Suprapubic skin (tissue), 4 donors: ENCODE measurements at regions not wholly inside any gene's neighbourhood (a gene's known extent, or its start where the extent isn't known, plus 50 kb on each side); places are given as distances from the start of the nearest gene placed in this dataset.

Experiments
- POLR2A ChIP-seq, 2 donors: fragments of 450-650 bp; IDR thresholded peaks; one replicate each; pipeline ENCODE4 v1.6.1; 2017; ENCODE audit warnings: antibody characterized with exemption in 2 of 2, mild to moderate bottlenecking in 2 of 2, moderate library complexity in 2 of 2
- POLR2AphosphoS5 ChIP-seq, 3 donors: sonication (generic); formaldehyde crosslinking; IDR thresholded peaks; one replicate each; pipeline ENCODE4 v1.6.1; 2017; ENCODE audit warnings: antibody characterized with exemption in 3 of 3
- TF ChIP-seq, protein P1 (sequence below), 2 donors: fragments of 200-600 bp in 1 of 2; fragments of 450-650 bp in 1 of 2; sonication (generic) in 1 of 2; IDR thresholded peaks; one replicate each; pipeline ENCODE4 v1.5.1; 2016 to 2019; ENCODE audit warnings: antibody characterized with exemption in 2 of 2, mild to moderate bottlenecking in 1 of 2, moderate library complexity in 1 of 2

DNA sequence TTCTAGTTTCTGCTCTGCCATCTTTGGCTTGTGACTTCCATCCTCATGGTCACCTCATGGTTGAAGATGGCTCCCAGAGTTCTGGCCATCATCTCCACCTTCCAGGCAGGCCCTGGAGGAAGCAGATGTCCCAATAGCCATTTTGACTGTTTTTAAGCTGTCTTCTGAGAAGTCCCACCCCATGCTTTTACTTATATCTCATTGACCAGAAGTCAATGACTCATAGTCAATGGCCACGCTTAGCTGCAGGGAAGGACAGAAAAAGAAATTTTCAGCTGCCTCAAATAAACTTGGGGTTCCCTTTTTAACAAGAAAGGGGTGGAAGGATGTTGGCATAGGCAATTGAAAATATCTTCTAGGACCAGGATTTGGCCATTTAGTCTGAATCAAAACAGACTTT lies 168.1 kb downstream of the AACS start:
- TF ChIP-seq, protein P1, sequence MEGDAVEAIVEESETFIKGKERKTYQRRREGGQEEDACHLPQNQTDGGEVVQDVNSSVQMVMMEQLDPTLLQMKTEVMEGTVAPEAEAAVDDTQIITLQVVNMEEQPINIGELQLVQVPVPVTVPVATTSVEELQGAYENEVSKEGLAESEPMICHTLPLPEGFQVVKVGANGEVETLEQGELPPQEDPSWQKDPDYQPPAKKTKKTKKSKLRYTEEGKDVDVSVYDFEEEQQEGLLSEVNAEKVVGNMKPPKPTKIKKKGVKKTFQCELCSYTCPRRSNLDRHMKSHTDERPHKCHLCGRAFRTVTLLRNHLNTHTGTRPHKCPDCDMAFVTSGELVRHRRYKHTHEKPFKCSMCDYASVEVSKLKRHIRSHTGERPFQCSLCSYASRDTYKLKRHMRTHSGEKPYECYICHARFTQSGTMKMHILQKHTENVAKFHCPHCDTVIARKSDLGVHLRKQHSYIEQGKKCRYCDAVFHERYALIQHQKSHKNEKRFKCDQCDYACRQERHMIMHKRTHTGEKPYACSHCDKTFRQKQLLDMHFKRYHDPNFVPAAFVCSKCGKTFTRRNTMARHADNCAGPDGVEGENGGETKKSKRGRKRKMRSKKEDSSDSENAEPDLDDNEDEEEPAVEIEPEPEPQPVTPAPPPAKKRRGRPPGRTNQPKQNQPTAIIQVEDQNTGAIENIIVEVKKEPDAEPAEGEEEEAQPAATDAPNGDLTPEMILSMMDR (IDR thresholded peaks at IDR 0.05) = no peak
- TF ChIP-seq POLR2A (IDR thresholded peaks at IDR 0.05) (no peak), POLR2AphosphoS5 (IDR thresholded peaks at IDR 0.05) (no peak)
